ENCODE measurements at regions not wholly inside any gene's neighbourhood (a gene's known extent, or its start where the extent isn't known, plus 50 kb on each side); places are given as distances from the start of the nearest gene placed in this dataset.

DNA sequence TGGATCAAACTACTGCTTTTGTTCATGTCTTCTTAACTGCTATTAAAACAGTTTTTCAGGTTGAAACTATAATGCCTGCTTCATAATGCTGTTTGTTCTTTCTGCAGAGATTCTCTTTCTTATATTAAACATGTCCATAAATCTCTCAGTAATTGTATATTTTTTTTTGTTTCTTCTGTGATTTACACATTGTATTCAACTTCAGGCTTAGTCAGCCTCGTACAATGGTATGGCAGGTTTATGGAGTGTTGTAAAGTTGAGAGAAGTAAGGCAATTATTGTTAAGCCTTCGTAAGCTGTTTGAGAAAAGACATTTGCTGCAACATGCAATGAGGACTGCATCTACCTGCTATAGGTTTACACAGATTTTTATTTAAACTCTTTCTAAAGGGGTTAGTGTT lies 977.1 kb downstream of the DIPK2A start:
- TF ChIP-seq SMC3 (conservative IDR thresholded peaks at IDR 0.05; ENCODE audit: poor library complexity) = no peak
- TF ChIP-seq, protein P1, sequence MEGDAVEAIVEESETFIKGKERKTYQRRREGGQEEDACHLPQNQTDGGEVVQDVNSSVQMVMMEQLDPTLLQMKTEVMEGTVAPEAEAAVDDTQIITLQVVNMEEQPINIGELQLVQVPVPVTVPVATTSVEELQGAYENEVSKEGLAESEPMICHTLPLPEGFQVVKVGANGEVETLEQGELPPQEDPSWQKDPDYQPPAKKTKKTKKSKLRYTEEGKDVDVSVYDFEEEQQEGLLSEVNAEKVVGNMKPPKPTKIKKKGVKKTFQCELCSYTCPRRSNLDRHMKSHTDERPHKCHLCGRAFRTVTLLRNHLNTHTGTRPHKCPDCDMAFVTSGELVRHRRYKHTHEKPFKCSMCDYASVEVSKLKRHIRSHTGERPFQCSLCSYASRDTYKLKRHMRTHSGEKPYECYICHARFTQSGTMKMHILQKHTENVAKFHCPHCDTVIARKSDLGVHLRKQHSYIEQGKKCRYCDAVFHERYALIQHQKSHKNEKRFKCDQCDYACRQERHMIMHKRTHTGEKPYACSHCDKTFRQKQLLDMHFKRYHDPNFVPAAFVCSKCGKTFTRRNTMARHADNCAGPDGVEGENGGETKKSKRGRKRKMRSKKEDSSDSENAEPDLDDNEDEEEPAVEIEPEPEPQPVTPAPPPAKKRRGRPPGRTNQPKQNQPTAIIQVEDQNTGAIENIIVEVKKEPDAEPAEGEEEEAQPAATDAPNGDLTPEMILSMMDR (IDR thresholded peaks at IDR 0.05; ENCODE audit: poor library complexity, severe bottlenecking) = no peak
- TF ChIP-seq REST (IDR thresholded peaks at IDR 0.05; ENCODE audit: borderline replicate concordance) = no peak
- no peak for TF ChIP-seq TAF1 (IDR thresholded peaks at IDR 0.05; ENCODE audit: low read depth)
